IMR-90 (cell line): ENCODE measurements at regions not wholly inside any gene's neighbourhood (a gene's known extent, or its start where the extent isn't known, plus 50 kb on each side); places are given as distances from the start of the nearest gene placed in this dataset.

Experiments
- ATAC-seq: fragments of 200-7000 bp; cut with Tn5 transposase; 2 replicates; pipeline ENCODE4 v1.9.1; 2020; ENCODE audit warnings: low read depth, mild to moderate bottlenecking, moderate library complexity
- BruUV-seq: library from RNA; stranded (reverse); fragments of 400-500 nt; replicated peaks from 2 replicates; lab custom pipeline; 2021; lab: Mats Ljungman, UMichigan
- CTCF ChIA-PET: fragments of 300-600 bp; formaldehyde crosslinking; extraction: SDS; loops from one replicate; lab custom pipeline; 2021; ENCODE audit warnings: antibody characterized with exemption; lab: Yijun Ruan, JAX
- POLR2A ChIA-PET: fragments of 300-600 bp; sonication (Branson Sonifier 250); formaldehyde crosslinking; loops from one replicate; lab custom pipeline; 2022; ENCODE audit warnings: antibody characterized with exemption; ENCODE audit not compliant: unreplicated experiment; lab: Charles Lee
- DNase-seq: peaks from one replicate; pipeline ENCODE4 v3.0.0; 2013
- H2AFZ ChIP-seq: replicated peaks from 2 replicates; pipeline ENCODE3; 2013; ENCODE audit warnings: low read length, mild to moderate bottlenecking; ENCODE audit not compliant: poor library complexity
- H2AK5ac ChIP-seq: 2 replicates; pipeline ENCODE4 v1.6.1; 2013; ENCODE audit warnings: low read depth, low read length, inconsistent platforms
- H2AK9ac ChIP-seq: replicated peaks from 2 replicates; pipeline ENCODE3; 2013; ENCODE audit warnings: mild to moderate bottlenecking, low read depth, low read length, moderate library complexity; ENCODE audit not compliant: poor library complexity
- H2BK120ac ChIP-seq: 2 replicates; pipeline ENCODE4 v1.6.1; 2013; ENCODE audit warnings: low read depth, low read length, inconsistent platforms
- H2BK15ac ChIP-seq: 3 replicates; pipeline ENCODE4 v1.6.1; 2013; ENCODE audit warnings: low read depth, low read length, inconsistent platforms
- H2BK20ac ChIP-seq: 2 replicates; pipeline ENCODE4 v1.6.1; 2013; ENCODE audit warnings: low read depth, mild to moderate bottlenecking, inconsistent platforms, low read length, moderate library complexity
- H2BK5ac ChIP-seq: 2 replicates; pipeline ENCODE4 v1.6.1; 2013; ENCODE audit warnings: mild to moderate bottlenecking, low read depth, low read length, inconsistent platforms; ENCODE audit not compliant: poor library complexity, severe bottlenecking
- H3K14ac ChIP-seq: replicated peaks from 2 replicates; pipeline ENCODE4 v1.6.1; 2013; ENCODE audit warnings: low read depth, low read length, inconsistent platforms
- H3K18ac ChIP-seq: 2 replicates; pipeline ENCODE4 v1.6.1; 2013; ENCODE audit warnings: low read depth, low read length, control low read depth
- H3K23ac ChIP-seq: 2 replicates; pipeline ENCODE4 v1.6.1; 2013; ENCODE audit warnings: low read depth, low read length, inconsistent platforms
- H3K27ac ChIP-seq: 2 replicates; pipeline ENCODE4 v1.5.1; 2013; ENCODE audit warnings: mild to moderate bottlenecking, control low read depth, low read length; ENCODE audit not compliant: insufficient read depth
- H3K27me3 ChIP-seq: 2 replicates; pipeline ENCODE4 v1.6.1; 2013; ENCODE audit warnings: low read length; ENCODE audit not compliant: control insufficient read depth, insufficient read depth
- H3K36me3 ChIP-seq: 2 replicates; pipeline ENCODE4 v1.6.1; 2013; ENCODE audit warnings: low read length, mixed read lengths; ENCODE audit not compliant: control insufficient read depth, insufficient read depth
- H3K4ac ChIP-seq: 2 replicates; pipeline ENCODE4 v1.6.1; 2013; ENCODE audit warnings: low read depth, low read length, inconsistent platforms
- H3K4me1 ChIP-seq: 2 replicates; pipeline ENCODE4 v1.6.1; 2013; ENCODE audit warnings: low read length, mixed read lengths; ENCODE audit not compliant: control insufficient read depth, insufficient read depth
- H3K4me2 ChIP-seq: 2 replicates; pipeline ENCODE4 v1.6.1; 2013; ENCODE audit warnings: low read depth, mild to moderate bottlenecking, control low read depth, low read length, moderate library complexity
- H3K4me3 ChIP-seq: 2 replicates; pipeline ENCODE4 v1.5.1; 2013; ENCODE audit warnings: low read depth, mild to moderate bottlenecking, control low read depth, low read length, moderate library complexity; ENCODE audit not compliant: insufficient read depth
- H3K56ac ChIP-seq: 2 replicates; pipeline ENCODE4 v1.6.1; 2013; ENCODE audit warnings: low read length, inconsistent platforms; ENCODE audit not compliant: insufficient read depth; ENCODE audit errors: extremely low read depth
- H3K79me1 ChIP-seq, 2 experiments: 2 replicates each; pipeline ENCODE4 v1.6.1; 2013; ENCODE audit warnings: low read length in 2 of 2, inconsistent platforms in 1 of 2, low read depth in 1 of 2
- H3K9ac ChIP-seq: 2 replicates; pipeline ENCODE4 v1.6.1; 2013; ENCODE audit warnings: low read depth, low read length, control low read depth
- H3K9me1 ChIP-seq: 2 replicates; pipeline ENCODE4 v1.6.1; 2013; ENCODE audit warnings: low read length, inconsistent platforms; ENCODE audit not compliant: insufficient read depth
- H3K9me3 ChIP-seq: 2 replicates; pipeline ENCODE4 v1.6.1; 2013; ENCODE audit warnings: low read length; ENCODE audit not compliant: control insufficient read depth, insufficient read depth
- H4K20me1 ChIP-seq: 2 replicates; pipeline ENCODE4 v1.6.1; 2013; ENCODE audit warnings: low read length, inconsistent platforms; ENCODE audit not compliant: insufficient read depth
- H4K5ac ChIP-seq: 2 replicates; pipeline ENCODE4 v1.6.1; 2013; ENCODE audit warnings: mild to moderate bottlenecking, low read depth, low read length, control low read depth
- H4K8ac ChIP-seq, 2 experiments: 2 replicates each; pipeline ENCODE4 v1.6.1; 2013; ENCODE audit warnings: low read depth in 2 of 2, low read length in 2 of 2, control low read depth in 1 of 2, inconsistent platforms in 1 of 2
- H4K91ac ChIP-seq: 2 replicates; pipeline ENCODE4 v1.6.1; 2013; ENCODE audit warnings: low read depth, low read length, inconsistent platforms; ENCODE audit not compliant: insufficient read depth
- BHLHE40 ChIP-seq: fragments of 150-350 bp; IDR thresholded peaks from 2 replicates; pipeline ENCODE4 v1.6.1; 2016; ENCODE audit warnings: mild to moderate bottlenecking, low read depth, low read length
- FOS ChIP-seq: fragments of 150-350 bp; IDR thresholded peaks from 2 replicates; pipeline ENCODE4 v1.6.1; 2016; ENCODE audit warnings: low read depth, low read length
- MXI1 ChIP-seq: IDR thresholded peaks from 2 replicates; pipeline ENCODE4 v1.6.1; 2012; ENCODE audit warnings: low read depth, mild to moderate bottlenecking, low read length, moderate library complexity, borderline replicate concordance
- WGBS, 2 experiments: methylation state at CpG; one replicate each; pipeline versions ENCODE4 v1.1.5 to v1.1.7; 2013; ENCODE audit warnings: missing lambda C conversion rate in 2 of 2; ENCODE audit not compliant: insufficient read length in 1 of 2; ENCODE audit errors: extremely low coverage in 2 of 2; 5-methylcytosine and 5-hydroxymethylcytosine counted together
- dilution Hi-C: fragments of 300-500 bp; cut with HindIII; formaldehyde crosslinking; loops from one replicate; pipeline ENCODE4 v1.14.3; 2018; ENCODE audit warnings: low sequenced_read_pairs; ENCODE audit not compliant: unreplicated experiment
- in situ Hi-C: fragments of 300-500 bp; cut with MboI; formaldehyde crosslinking; loops from 3 replicates; pipeline ENCODE4 v1.14.3; 2019; ENCODE audit warnings: low sequenced_read_pairs, inconsistent platforms, mixed read lengths
- intact Hi-C: fragments of 100-400 bp; cut with micrococcal nuclease; formaldehyde crosslinking; loops from 2 replicates; pipeline ENCODE4 v1.10.0; 2022

DNA sequence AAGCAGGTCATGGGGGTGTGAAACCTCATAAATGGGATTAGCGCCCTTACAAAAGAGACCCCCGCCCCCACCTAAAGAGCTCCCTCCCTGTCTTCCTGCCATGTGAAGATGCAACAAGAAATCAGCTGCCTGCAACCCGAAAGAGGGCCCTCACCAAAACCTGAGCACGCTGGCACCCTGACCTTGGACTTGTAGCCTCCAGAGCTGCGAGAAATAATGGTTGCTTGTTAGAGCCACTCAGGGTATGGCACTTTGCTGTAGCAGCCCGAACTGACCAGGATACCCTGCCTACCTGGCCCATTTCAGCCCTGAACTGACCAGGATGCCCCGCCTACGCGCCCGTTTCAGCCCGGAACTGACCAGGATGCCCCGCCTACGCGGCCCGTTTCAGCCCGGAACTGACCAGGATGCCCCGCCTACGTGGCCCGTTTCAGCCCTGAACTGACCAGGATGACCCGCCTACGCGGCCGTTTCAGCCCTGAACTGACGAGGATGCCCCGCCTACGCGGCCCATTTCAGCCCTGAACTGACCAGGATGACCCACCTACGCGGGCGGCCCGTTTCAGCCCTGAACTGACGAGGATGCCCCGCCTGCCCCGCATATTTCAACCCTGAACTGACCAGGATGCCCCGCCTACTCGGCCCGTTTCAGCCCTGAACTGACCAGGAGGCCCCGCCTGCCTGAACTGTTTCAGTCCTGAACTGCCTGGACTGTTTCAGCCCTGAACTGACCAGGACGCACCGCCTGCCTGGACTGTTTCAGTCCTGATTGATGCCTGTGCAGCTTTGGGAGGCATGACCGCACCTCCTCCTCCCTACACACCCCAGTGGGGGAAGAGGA is 120.0 kb downstream of the UQCRFS1 start:
- WGBS, 2 experiments: 77% methylated on average over 22 of the region's 41 CpGs; no CpG with 5 or more reads in 1 of the 2 experiments
- CTCF ChIA-PET: no interaction called here
- H4K5ac ChIP-seq: no peak overlapping the region

More for the DNA sequence above, 120.0 kb downstream of the UQCRFS1 start:
- no peak overlapping the region for H3K4me3 ChIP-seq
- no peaks in the 10 kb centered on the region; the same call in 1 of the 2 replicates for H3K9me3 ChIP-seq
- H2BK120ac ChIP-seq: no peak overlapping the region
- no TSS peak for BruUV-seq
- H2AFZ ChIP-seq: peak overlapping the region; percentile 38
- POLR2A ChIA-PET: no interaction called here
- intact Hi-C loops: no loop called here
- H3K23ac ChIP-seq: no peak overlapping the region
- dilution Hi-C loops: no loop called here
- in situ Hi-C loops: no loop called here
- no peak overlapping the region for H2BK5ac ChIP-seq
- ATAC-seq (no peak), DNase-seq (no peak)
- H2BK20ac ChIP-seq: no peak overlapping the region
- no peak overlapping the region for H3K9ac ChIP-seq
- no peaks in the 10 kb centered on the region for H3K79me1 ChIP-seq
- no peak overlapping the region for H3K4ac ChIP-seq
- no peak overlapping the region for H3K4me2 ChIP-seq
- H3K27me3 ChIP-seq: no peaks in the 10 kb centered on the region
- H2AK5ac ChIP-seq: no peak overlapping the region
- H3K4me1 ChIP-seq: no peaks in the 10 kb centered on the region
- no peak overlapping the region for H3K14ac ChIP-seq
- TF ChIP-seq FOS (no peak), MXI1 (no peak), BHLHE40 (no peak)
- H4K91ac ChIP-seq: no peak overlapping the region
- no peaks in the 10 kb centered on the region for H4K20me1 ChIP-seq
- no peak overlapping the region for H2AK9ac ChIP-seq
- H4K8ac ChIP-seq: no peak overlapping the region
- no peak overlapping the region for H3K27ac ChIP-seq
- no peak overlapping the region for H2BK15ac ChIP-seq
- no peaks in the 10 kb centered on the region for H3K9me1 ChIP-seq
- H3K36me3 ChIP-seq: no peaks in the 10 kb centered on the region
- H3K18ac ChIP-seq: no peak overlapping the region
- H3K56ac ChIP-seq: no peak overlapping the region
